HG03520 (cell line): ENCODE measurements at regions not wholly inside any gene's neighbourhood (a gene's known extent, or its start where the extent isn't known, plus 50 kb on each side); places are given as distances from the start of the nearest gene placed in this dataset.
"Not testable (repeated sequence)": the region's sequence is repeated elsewhere in the genome, so short reads cannot be mapped to it uniquely, and the experiment has no call there.

Experiments used
- ATAC-seq: cut with Tn5 transposase; IDR thresholded peaks from one replicate; pipeline ENCODE4 v1.9.1; 2021; ENCODE audit warnings: mild to moderate bottlenecking, moderate library complexity; ENCODE audit not compliant: unreplicated experiment

- no peak for ATAC-seq
These were observed 1277.3 kb downstream of the SLITRK5 start for GRCh38 chr13:88948501-88948900.

- no peak for ATAC-seq
These were observed 1287.7 kb downstream of the SLITRK5 start for GRCh38 chr13:88958821-88959220.

GRCh38 chr13:88976466-88976865 is 1305.3 kb downstream of the SLITRK5 start:
- no peak for ATAC-seq

GRCh38 chr13:88978607-88979006 is 1307.4 kb downstream of the SLITRK5 start:
- no peak for ATAC-seq

GRCh38 chr13:88979465-88980175 is 1308.4 kb downstream of the SLITRK5 start:
- no peak for ATAC-seq

GRCh38 chr13:89003656-89004055 is 1332.5 kb downstream of the SLITRK5 start:
- no peak for ATAC-seq

- ATAC-seq: no peak
These were observed 1340.4 kb downstream of the SLITRK5 start for GRCh38 chr13:89011615-89012014.

- no peak for ATAC-seq
These were observed 1356.6 kb downstream of the SLITRK5 start for GRCh38 chr13:89027694-89028306.

GRCh38 chr13:89029062-89029461 is 1357.9 kb downstream of the SLITRK5 start:
- ATAC-seq: no peak

- no peak for ATAC-seq
These were observed 1362.8 kb downstream of the SLITRK5 start for GRCh38 chr13:89034015-89034414.

- ATAC-seq: no peak
These were observed 1381.5 kb downstream of the SLITRK5 start for GRCh38 chr13:89052699-89053098.

GRCh38 chr13:89053418-89053817 is 1382.2 kb downstream of the SLITRK5 start:
- ATAC-seq: no peak

- ATAC-seq: no peak
These were observed 1386.1 kb downstream of the SLITRK5 start for GRCh38 chr13:89057274-89057673.

- ATAC-seq: no peak
These were observed 1386.7 kb downstream of the SLITRK5 start for GRCh38 chr13:89057862-89058261.

GRCh38 chr13:89061821-89062220 is 1390.7 kb downstream of the SLITRK5 start:
- no peak for ATAC-seq

GRCh38 chr13:89066868-89067466 is 1395.8 kb downstream of the SLITRK5 start:
- ATAC-seq: no peak

- ATAC-seq: no peak
These were observed 1401.8 kb downstream of the SLITRK5 start for GRCh38 chr13:89072979-89073378.

- no peak for ATAC-seq
These were observed 1405.5 kb downstream of the SLITRK5 start for GRCh38 chr13:89076622-89077021.

- no peak for ATAC-seq
These were observed 1411.5 kb downstream of the SLITRK5 start for GRCh38 chr13:89082623-89083022.

- not testable (repeated sequence) for ATAC-seq
These were observed 1416.9 kb downstream of the SLITRK5 start for GRCh38 chr13:89088107-89088506.

- ATAC-seq: no peak
These were observed 1426.8 kb downstream of the SLITRK5 start for GRCh38 chr13:89097994-89098393.

GRCh38 chr13:89113744-89114143 is 1442.6 kb downstream of the SLITRK5 start:
- no peak for ATAC-seq
